ENCODE measurements at regions not wholly inside any gene's neighbourhood (a gene's known extent, or its start where the extent isn't known, plus 50 kb on each side); places are given as distances from the start of the nearest gene placed in this dataset.

GRCh38 chr5:158375531-158375930 is 516.6 kb upstream of the CLINT1 start:
- Histone ChIP-seq H3K27ac (no peak overlapping the region), H3K27me3 (no peaks in the 10 kb centered on the region), H3K4me1 (peaks cover 0 to 8% of the 10 kb centered on the region in 2 donors), H3K9me3 (peaks cover 0 to 9% of the 10 kb centered on the region in 2 donors), H3K4me3 (no peak overlapping the region), H3K36me3 (no peaks in the 10 kb centered on the region)
- TF ChIP-seq CTCF (IDR thresholded peaks at IDR 0.05): no peak
- no peak for DNase-seq (ENCODE audit: low spot score)

DNA sequence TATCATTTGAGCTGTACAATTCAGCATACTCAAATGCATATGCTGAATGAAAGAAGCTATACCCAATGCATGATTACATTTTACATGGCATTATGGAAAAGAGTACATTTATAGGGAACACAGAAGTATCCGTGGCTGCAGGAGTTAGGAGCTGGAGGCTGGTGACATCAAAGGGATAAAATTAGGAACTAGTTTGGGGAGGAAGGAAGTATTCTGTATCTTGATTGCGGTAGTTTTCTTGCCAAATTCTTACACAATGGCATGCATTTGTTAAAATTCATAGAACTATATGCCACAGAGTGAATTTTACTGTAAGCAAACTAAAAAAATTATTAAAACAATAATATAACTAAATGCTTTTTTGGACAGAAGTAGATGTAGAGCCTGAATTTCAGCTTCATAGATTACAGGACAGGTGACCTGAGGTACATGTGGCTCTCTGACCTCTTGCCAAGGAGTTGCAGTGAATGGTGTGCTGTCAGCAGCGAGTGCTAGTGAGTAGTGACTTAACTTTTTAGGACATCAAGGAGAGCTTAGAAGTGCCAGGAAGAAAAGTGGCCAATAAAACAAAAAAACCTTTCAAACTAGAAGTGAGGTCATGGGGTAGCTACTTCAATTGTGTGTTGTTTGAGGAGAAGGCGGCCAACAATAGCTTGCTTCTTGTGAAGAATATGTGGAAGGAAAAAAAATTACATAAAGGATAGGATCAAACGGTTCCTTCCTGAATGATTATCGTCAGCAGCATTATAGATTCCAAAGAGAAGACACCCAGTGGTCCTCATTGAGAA is 514.9 kb upstream of the CLINT1 start:
- no peaks in the 10 kb centered on the region for H3K27me3 ChIP-seq
- H3K9me3 ChIP-seq: peaks cover 0 to 9% of the 10 kb centered on the region in 2 donors
- H3K4me1 ChIP-seq: peaks cover 0 to 8% of the 10 kb centered on the region in 2 donors
- H3K27ac ChIP-seq: no peak overlapping the region
- no peak for DNase-seq (ENCODE audit: low spot score)
- no peaks in the 10 kb centered on the region for H3K36me3 ChIP-seq
- no peak for TF ChIP-seq CTCF (IDR thresholded peaks at IDR 0.05)
- no peak overlapping the region for H3K4me3 ChIP-seq

- Histone ChIP-seq H3K27ac (no peak overlapping the region), H3K4me1 (peaks cover 0 to 8% of the 10 kb centered on the region in 2 donors), H3K36me3 (no peaks in the 10 kb centered on the region), H3K27me3 (no peaks in the 10 kb centered on the region), H3K9me3 (no peaks in the 10 kb centered on the region), H3K4me3 (no peak overlapping the region)
- TF ChIP-seq CTCF (IDR thresholded peaks at IDR 0.05): no peak
- no peak for DNase-seq (ENCODE audit: low spot score)
Measured at GRCh38 chr5:158369241-158369640, 510.3 kb upstream of the CLINT1 start.

- no peaks in the 10 kb centered on the region for H3K9me3 ChIP-seq
- H3K27me3 ChIP-seq: no peaks in the 10 kb centered on the region
- no peak overlapping the region for H3K4me3 ChIP-seq
- H3K36me3 ChIP-seq: no peaks in the 10 kb centered on the region
- no peak overlapping the region for H3K27ac ChIP-seq
- H3K4me1 ChIP-seq: peaks cover 0 to 4% of the 10 kb centered on the region in 2 donors
- no peak for DNase-seq (ENCODE audit: low spot score)
- TF ChIP-seq CTCF (IDR thresholded peaks at IDR 0.05): no peak
Measured at GRCh38 chr5:158368686-158369085, 509.7 kb upstream of the CLINT1 start.

DNA sequence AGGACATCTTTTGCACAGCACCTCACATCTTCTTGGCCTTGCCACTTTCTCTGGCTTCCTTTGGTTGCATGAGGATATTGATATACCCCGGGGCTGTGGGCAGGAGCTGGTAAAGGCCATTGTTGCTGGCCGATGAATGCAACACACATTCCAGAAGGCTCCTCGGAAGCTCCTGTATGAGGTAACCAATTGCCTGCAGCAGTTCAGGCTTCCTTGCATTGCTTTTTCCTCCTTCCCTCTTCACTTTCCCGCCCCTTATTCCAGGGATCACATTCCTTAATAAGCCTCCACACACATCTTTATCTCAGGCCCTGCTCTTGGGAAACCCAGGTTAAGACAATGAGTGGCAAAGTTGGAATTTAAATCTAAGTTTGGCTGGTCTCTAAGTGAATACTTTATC is 505.4 kb upstream of the CLINT1 start:
- Histone ChIP-seq H3K4me3 (no peak overlapping the region), H3K27me3 (no peaks in the 10 kb centered on the region), H3K36me3 (no peaks in the 10 kb centered on the region), H3K4me1 (no peaks in the 10 kb centered on the region), H3K27ac (no peak overlapping the region), H3K9me3 (no peaks in the 10 kb centered on the region)
- no peak for TF ChIP-seq CTCF (IDR thresholded peaks at IDR 0.05)
- DNase-seq (ENCODE audit: low spot score): no peak

- Histone ChIP-seq H3K4me1 (no peaks in the 10 kb centered on the region), H3K27ac (no peak overlapping the region), H3K36me3 (no peaks in the 10 kb centered on the region), H3K4me3 (no peak overlapping the region), H3K9me3 (no peaks in the 10 kb centered on the region), H3K27me3 (no peaks in the 10 kb centered on the region)
- TF ChIP-seq CTCF (IDR thresholded peaks at IDR 0.05): no peak
- DNase-seq (ENCODE audit: low spot score): no peak
Measured at GRCh38 chr5:158354958-158355357, 496.0 kb upstream of the CLINT1 start.
